OCI-LY3 (cell line): ENCODE measurements at regions not wholly inside any gene's neighbourhood (a gene's known extent, or its start where the extent isn't known, plus 50 kb on each side); places are given as distances from the start of the nearest gene placed in this dataset.

Experiments used
- CTCF ChIP-seq: fragments of 200-600, 300-600 bp; sonication (generic); IDR thresholded peaks from 2 replicates; pipeline ENCODE4 v1.5.1; 2014; ENCODE audit warnings: antibody characterized with exemption, low read length, low read depth
- EZH2phosphoT487 ChIP-seq: fragments of 200-600 bp; shearing (Covaris generic); IDR thresholded peaks from 2 replicates; pipeline ENCODE4 v1.6.1; 2018; ENCODE audit warnings: antibody characterized with exemption, mixed run types, low read depth

- TF ChIP-seq CTCF (no peak), EZH2phosphoT487 (no peak)
These were observed 80.7 kb upstream of the TBL1XR1 start for GRCh38 chr3:177278016-177278415.
